HepG2 (cell line): ENCODE measurements at regions not wholly inside any gene's neighbourhood (a gene's known extent, or its start where the extent isn't known, plus 50 kb on each side); places are given as distances from the start of the nearest gene placed in this dataset.

Experiments
- ATAC-seq: fragments of 200-7000 bp; cut with Tn5 transposase; 3 replicates; pipeline ENCODE4 v1.9.1; 2020; ENCODE audit warnings: mild to moderate bottlenecking, moderate library complexity
- BruUV-seq: library from RNA; stranded (reverse); fragments of 400-500 nt; replicated peaks from 2 replicates; lab custom pipeline; 2021; lab: Mats Ljungman, UMichigan
- CTCF ChIA-PET: fragments of 300-600 bp; formaldehyde crosslinking; extraction: SDS; loops from one replicate; lab custom pipeline; 2021; ENCODE audit warnings: low total read pairs, inconsistent platforms, low intra/inter-chr PET ratio; lab: Yijun Ruan, JAX
- POLR2A ChIA-PET: fragments of 350-600 bp; sonication (Branson Sonifier 250); formaldehyde crosslinking; loops from one replicate; lab custom pipeline; 2020; ENCODE audit warnings: antibody characterized with exemption, inconsistent platforms; lab: Yijun Ruan, JAX
- DNase-seq: peaks from one replicate; pipeline ENCODE4 v3.0.0-alpha.2; 2015; ENCODE audit warnings: low spot score
- FAIRE-seq: peaks from 3 replicates; lab custom pipeline; 2011; peaks lifted over from hg19 to GRCh38; lab: Jason Lieb, UNC
- H2AFZ ChIP-seq: one replicate; pipeline ENCODE4 v1.6.1; 2011; ENCODE audit warnings: low read length, inconsistent platforms
- H3K27ac ChIP-seq: fragments of 300-600 bp; 3 replicates; pipeline ENCODE4 v1.8.0; 2011; ENCODE audit warnings: mixed run types, mild to moderate bottlenecking, mixed read lengths, low read length, inconsistent platforms; ENCODE audit not compliant: insufficient read depth; ENCODE audit errors: extremely low read length
- H3K27me3 ChIP-seq, 2 experiments: fragments of 200-600 bp in 1 of 2; 2 replicates in 1 of 2; 3 replicates in 1 of 2; pipeline versions ENCODE4 v1.6.0 to v1.8.0; 2011; ENCODE audit warnings: low read length in 2 of 2, mild to moderate bottlenecking in 2 of 2, moderate library complexity in 2 of 2, inconsistent platforms in 1 of 2; ENCODE audit not compliant: insufficient read depth in 2 of 2, control insufficient read depth in 1 of 2
- H3K36me3 ChIP-seq, 2 experiments: fragments of 200-600 bp in 1 of 2; replicated peaks in 1 of 2; 2 replicates in 1 of 2; 3 replicates in 1 of 2; pipeline versions ENCODE4 v1.5.1 to v1.8.0; 2011; ENCODE audit warnings: low read length in 2 of 2, inconsistent platforms in 1 of 2; ENCODE audit not compliant: insufficient read depth in 2 of 2, control insufficient read depth in 1 of 2
- H3K4me1 ChIP-seq: 2 replicates; pipeline ENCODE4 v1.5.1; 2012; ENCODE audit warnings: low read length, inconsistent platforms; ENCODE audit not compliant: insufficient read depth
- H3K4me2 ChIP-seq: 2 replicates; pipeline ENCODE4 v1.6.0; 2011; ENCODE audit warnings: low read depth, low read length, inconsistent platforms
- H3K4me3 ChIP-seq, 3 experiments: fragments of 200-600 bp in 1 of 3; sonication (generic), shearing (Covaris generic) in 1 of 3; replicated peaks in 1 of 3; 2 replicates each; pipeline ENCODE4 v1.5.1; 2011 to 2016; ENCODE audit warnings: low read length in 3 of 3, inconsistent platforms in 2 of 3, low read depth in 2 of 3, mild to moderate bottlenecking in 2 of 3, control low read depth in 1 of 3, mixed read lengths in 1 of 3; ENCODE audit not compliant: insufficient read depth in 1 of 3
- H3K79me2 ChIP-seq: one replicate; pipeline ENCODE4 v1.6.1; 2011; ENCODE audit warnings: low read length, inconsistent platforms; ENCODE audit not compliant: insufficient read depth
- H3K9ac ChIP-seq: 2 replicates; pipeline ENCODE4 v1.6.0; 2011; ENCODE audit warnings: mild to moderate bottlenecking, low read depth, low read length, inconsistent platforms; ENCODE audit not compliant: insufficient read depth
- H3K9me3 ChIP-seq: 2 replicates; pipeline ENCODE4 v1.5.1; 2012; ENCODE audit warnings: mild to moderate bottlenecking, low read length
- H4K20me1 ChIP-seq: 2 replicates; pipeline ENCODE4 v1.6.0; 2011; ENCODE audit warnings: inconsistent platforms, mild to moderate bottlenecking, low read length, moderate library complexity; ENCODE audit not compliant: insufficient read depth
- EZH2 ChIP-seq: conservative IDR thresholded peaks from 2 replicates; pipeline ENCODE4 v1.6.1; 2012; ENCODE audit warnings: mild to moderate bottlenecking, low read depth, low read length, moderate library complexity
- NR2F2 ChIP-seq: IDR thresholded peaks from 2 replicates; pipeline ENCODE4 v1.6.1; 2012; ENCODE audit warnings: low read depth, inconsistent platforms, borderline replicate concordance
- RAD51 ChIP-seq: fragments of 450-650 bp; IDR thresholded peaks from 2 replicates; pipeline ENCODE4 v1.6.1; 2016; ENCODE audit warnings: borderline replicate concordance
- WGBS: methylation state at CpG from one replicate; pipeline ENCODE4 v1.1.6; 2017; ENCODE audit warnings: low lambda C conversion rate; 5-methylcytosine and 5-hydroxymethylcytosine counted together
- in situ Hi-C: cut with HindIII; loops from 2 replicates; pipeline ENCODE4 v1.10.0; 2017; ENCODE audit warnings: low pct_unique_long_range_greater_than_20kb; ENCODE audit not compliant: extremely low pct_ligation_motif_present
- intact Hi-C: fragments of 100-400 bp; cut with micrococcal nuclease; formaldehyde crosslinking; loops from one replicate; pipeline ENCODE4 v1.10.0; 2022; ENCODE audit not compliant: unreplicated experiment
- TF ChIP-seq, protein P1 (sequence below), 2 experiments: sonication (generic) in 1 of 2; formaldehyde crosslinking in 1 of 2; IDR thresholded peaks; 2 replicates each; pipeline versions ENCODE4 v1.4.0 to v1.6.1; 2018 to 2020; ENCODE audit warnings: missing genetic modification reagents in 2 of 2, borderline replicate concordance in 1 of 2, low read depth in 1 of 2, mild to moderate bottlenecking in 1 of 2, missing biosample characterization in 1 of 2

- H2AFZ ChIP-seq: no peak overlapping the region
- H3K36me3 ChIP-seq: no peaks in the 10 kb centered on the region
- no peak overlapping the region for H3K9ac ChIP-seq
- ChIA-PET POLR2A (no interaction called here), CTCF (no interaction called here)
- in situ Hi-C loops (no loop called here), intact Hi-C loops (no loop called here)
- ATAC-seq (peak; percentile 38), FAIRE-seq (no peak), DNase-seq (no peak)
- peaks cover 8 to 78% of the 10 kb centered on the region in 2 experiments for H3K27me3 ChIP-seq
- no peak overlapping the region for H3K4me2 ChIP-seq
- no peaks in the 10 kb centered on the region for H3K4me1 ChIP-seq
- H3K4me3 ChIP-seq: no peak overlapping the region
- no peak overlapping the region for H3K27ac ChIP-seq
- BruUV-seq: no TSS peak
- no peaks in the 10 kb centered on the region for H3K79me2 ChIP-seq
- WGBS: 6% methylated on average over 5 of the region's 19 CpGs
- TF ChIP-seq EZH2: peak; percentile 72; the same call in 1 of the 2 replicates
- no peak for TF ChIP-seq NR2F2
- no peaks in the 10 kb centered on the region for H4K20me1 ChIP-seq
- no peaks in the 10 kb centered on the region for H3K9me3 ChIP-seq
These were observed 93.2 kb downstream of the TEX29 start for GRCh38 chr13:111413407-111414187.

- Histone ChIP-seq H3K27me3 (peaks cover 8 to 77% of the 10 kb centered on the region in 2 experiments; a peak in 4 of 5 replicates), H3K4me1 (no peaks in the 10 kb centered on the region), H4K20me1 (no peaks in the 10 kb centered on the region), H3K36me3 (no peaks in the 10 kb centered on the region), H3K27ac (no peak overlapping the region), H3K9ac (no peak overlapping the region), H3K9me3 (no peaks in the 10 kb centered on the region), H2AFZ (no peak overlapping the region), H3K4me3 (no peak overlapping the region), H3K79me2 (no peaks in the 10 kb centered on the region), H3K4me2 (no peak overlapping the region)
- POLR2A ChIA-PET: no interaction called here
- in situ Hi-C loops (no loop called here), intact Hi-C loops (no loop called here)
- no TSS peak for BruUV-seq
- CTCF ChIA-PET: no interaction called here
- ATAC-seq: no peak
- 0% methylated on average over 1 of the region's 9 CpGs for WGBS
- DNase-seq: no peak
- no peak for TF ChIP-seq RAD51
- TF ChIP-seq, protein P1, sequence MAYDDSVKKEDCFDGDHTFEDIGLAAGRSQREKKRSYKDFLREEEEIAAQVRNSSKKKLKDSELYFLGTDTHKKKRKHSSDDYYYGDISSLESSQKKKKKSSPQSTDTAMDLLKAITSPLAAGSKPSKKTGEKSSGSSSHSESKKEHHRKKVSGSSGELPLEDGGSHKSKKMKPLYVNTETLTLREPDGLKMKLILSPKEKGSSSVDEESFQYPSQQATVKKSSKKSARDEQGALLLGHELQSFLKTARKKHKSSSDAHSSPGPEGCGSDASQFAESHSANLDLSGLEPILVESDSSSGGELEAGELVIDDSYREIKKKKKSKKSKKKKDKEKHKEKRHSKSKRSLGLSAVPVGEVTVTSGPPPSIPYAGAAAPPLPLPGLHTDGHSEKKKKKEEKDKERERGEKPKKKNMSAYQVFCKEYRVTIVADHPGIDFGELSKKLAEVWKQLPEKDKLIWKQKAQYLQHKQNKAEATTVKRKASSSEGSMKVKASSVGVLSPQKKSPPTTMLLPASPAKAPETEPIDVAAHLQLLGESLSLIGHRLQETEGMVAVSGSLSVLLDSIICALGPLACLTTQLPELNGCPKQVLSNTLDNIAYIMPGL (CRISPR knock-in tag; IDR thresholded peaks at IDR 0.05; ENCODE audit: borderline replicate concordance in 1 of 2, low read depth in 1 of 2): no peak
- FAIRE-seq: no peak
These were observed 93.9 kb downstream of the TEX29 start for GRCh38 chr13:111414341-111414740.
